Kidney (tissue), 13 donors: ENCODE measurements at regions not wholly inside any gene's neighbourhood (a gene's known extent, or its start where the extent isn't known, plus 50 kb on each side); places are given as distances from the start of the nearest gene placed in this dataset.

Experiments used
- DNase-seq, 5 donors: peaks; one replicate each; pipeline ENCODE4 v3.0.0-alpha.2; 2013 to 2020
- FAIRE-seq: peaks from 2 replicates; lab custom pipeline; 2012; peaks lifted over from hg19 to GRCh38; lab: Jason Lieb, UNC
- H3K27ac ChIP-seq, 2 donors: one replicate each; pipeline ENCODE4 v1.7.0; 2013; ENCODE audit warnings: low read depth in 2 of 2, low read length in 2 of 2, inconsistent platforms in 1 of 2
- H3K27me3 ChIP-seq: one replicate; pipeline ENCODE4 v1.7.1; 2013; ENCODE audit warnings: low read length, inconsistent platforms; ENCODE audit not compliant: control insufficient read depth, insufficient read depth
- H3K36me3 ChIP-seq, 3 donors: one replicate each; pipeline versions ENCODE4 v1.7.0 to v1.7.1; 2013; ENCODE audit warnings: low read length in 3 of 3, control low read depth in 1 of 3, inconsistent platforms in 1 of 3; ENCODE audit not compliant: insufficient read depth in 3 of 3, control insufficient read depth in 2 of 3
- H3K4me1 ChIP-seq, 3 donors: one replicate each; pipeline versions ENCODE4 v1.7.0 to v1.7.1; 2013; ENCODE audit warnings: low read length in 3 of 3, inconsistent platforms in 1 of 3, low read depth in 1 of 3; ENCODE audit not compliant: control insufficient read depth in 2 of 3, insufficient read depth in 2 of 3
- H3K4me3 ChIP-seq, 3 donors: one replicate each; pipeline versions ENCODE4 v1.7.0 to v1.8.1; 2013; ENCODE audit warnings: low read length in 3 of 3, control low read depth in 1 of 3, inconsistent platforms in 1 of 3
- H3K9ac ChIP-seq, 3 donors: one replicate each; pipeline versions ENCODE4 v1.7.0 to v1.7.1; 2013; ENCODE audit warnings: low read length in 3 of 3, control low read depth in 1 of 3, inconsistent platforms in 1 of 3
- H3K9me3 ChIP-seq, 3 donors: one replicate each; pipeline versions ENCODE4 v1.7.0 to v1.7.1; 2013; ENCODE audit warnings: low read length in 3 of 3, control low read depth in 1 of 3, inconsistent platforms in 1 of 3; ENCODE audit not compliant: control insufficient read depth in 2 of 3, insufficient read depth in 1 of 3
- intact Hi-C: fragments of 100-400 bp; cut with DNase I; formaldehyde crosslinking; loops from one replicate; pipeline ENCODE4 v1.11.1; 2022
- TF ChIP-seq, protein P1 (sequence below): IDR thresholded peaks from 3 replicates; pipeline ENCODE4 v1.5.1; 2012; ENCODE audit warnings: mild to moderate bottlenecking, moderate library complexity, borderline replicate concordance; ENCODE audit not compliant: insufficient read depth; ENCODE audit errors: extremely low read depth
- donor health status: control.
- donor health status: control.
- donor health status: control.
- donor health status: control.
- donor health status: control.
- donor health status: DM: yes; HTN: yes; CAD: no.
- donor health status: Normal renal cell carcinoma (clear cell type).

DNA sequence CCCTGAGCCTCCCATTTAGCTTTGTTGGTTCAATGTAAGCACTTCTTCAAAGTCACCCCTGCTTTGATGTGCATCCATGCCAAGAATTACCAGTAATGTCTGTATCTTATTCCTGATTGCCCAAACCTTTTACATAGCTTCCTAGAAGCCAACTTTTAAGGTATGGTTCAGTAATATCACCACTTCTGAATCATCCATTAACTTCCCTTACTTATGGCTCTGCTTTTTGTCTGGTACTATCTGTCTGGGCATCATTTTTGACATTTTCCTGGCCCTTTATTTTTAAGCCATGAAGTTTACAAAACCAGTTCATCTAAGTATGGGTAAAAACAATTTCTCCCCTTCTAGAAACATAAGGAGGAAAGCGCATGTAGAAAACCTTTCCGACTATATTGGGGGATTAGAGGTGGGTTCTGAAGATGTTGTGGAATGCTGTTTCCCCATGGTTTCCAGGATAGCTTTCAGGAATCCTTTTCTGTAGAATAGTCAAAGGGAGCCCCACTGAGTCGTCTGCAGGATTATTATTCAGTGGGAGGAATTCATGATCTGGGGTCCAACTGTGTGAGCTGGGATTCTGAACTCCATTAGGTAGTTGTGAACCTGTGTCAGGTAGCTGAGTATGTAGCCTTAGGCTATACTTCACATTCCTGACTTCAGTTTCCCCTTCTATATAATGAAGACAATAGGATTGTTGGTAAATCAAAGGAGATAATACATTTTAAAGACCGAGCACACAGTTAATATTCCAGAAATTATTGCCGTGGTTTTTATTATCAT is 163.8 kb downstream of the SUCLA2 start:
- no peaks in the 10 kb centered on the region for H3K36me3 ChIP-seq
- DNase-seq (no peak), FAIRE-seq (no peak)
- no peaks in the 10 kb centered on the region for H3K9me3 ChIP-seq
- intact Hi-C loops: no loop called here
- no peak overlapping the region for H3K4me3 ChIP-seq
- H3K9ac ChIP-seq: no peak overlapping the region
- H3K27ac ChIP-seq: no peak overlapping the region
- H3K4me1 ChIP-seq: no peaks in the 10 kb centered on the region
- TF ChIP-seq, protein P1, sequence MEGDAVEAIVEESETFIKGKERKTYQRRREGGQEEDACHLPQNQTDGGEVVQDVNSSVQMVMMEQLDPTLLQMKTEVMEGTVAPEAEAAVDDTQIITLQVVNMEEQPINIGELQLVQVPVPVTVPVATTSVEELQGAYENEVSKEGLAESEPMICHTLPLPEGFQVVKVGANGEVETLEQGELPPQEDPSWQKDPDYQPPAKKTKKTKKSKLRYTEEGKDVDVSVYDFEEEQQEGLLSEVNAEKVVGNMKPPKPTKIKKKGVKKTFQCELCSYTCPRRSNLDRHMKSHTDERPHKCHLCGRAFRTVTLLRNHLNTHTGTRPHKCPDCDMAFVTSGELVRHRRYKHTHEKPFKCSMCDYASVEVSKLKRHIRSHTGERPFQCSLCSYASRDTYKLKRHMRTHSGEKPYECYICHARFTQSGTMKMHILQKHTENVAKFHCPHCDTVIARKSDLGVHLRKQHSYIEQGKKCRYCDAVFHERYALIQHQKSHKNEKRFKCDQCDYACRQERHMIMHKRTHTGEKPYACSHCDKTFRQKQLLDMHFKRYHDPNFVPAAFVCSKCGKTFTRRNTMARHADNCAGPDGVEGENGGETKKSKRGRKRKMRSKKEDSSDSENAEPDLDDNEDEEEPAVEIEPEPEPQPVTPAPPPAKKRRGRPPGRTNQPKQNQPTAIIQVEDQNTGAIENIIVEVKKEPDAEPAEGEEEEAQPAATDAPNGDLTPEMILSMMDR: no peak
- H3K27me3 ChIP-seq: no peaks in the 10 kb centered on the region

DNA sequence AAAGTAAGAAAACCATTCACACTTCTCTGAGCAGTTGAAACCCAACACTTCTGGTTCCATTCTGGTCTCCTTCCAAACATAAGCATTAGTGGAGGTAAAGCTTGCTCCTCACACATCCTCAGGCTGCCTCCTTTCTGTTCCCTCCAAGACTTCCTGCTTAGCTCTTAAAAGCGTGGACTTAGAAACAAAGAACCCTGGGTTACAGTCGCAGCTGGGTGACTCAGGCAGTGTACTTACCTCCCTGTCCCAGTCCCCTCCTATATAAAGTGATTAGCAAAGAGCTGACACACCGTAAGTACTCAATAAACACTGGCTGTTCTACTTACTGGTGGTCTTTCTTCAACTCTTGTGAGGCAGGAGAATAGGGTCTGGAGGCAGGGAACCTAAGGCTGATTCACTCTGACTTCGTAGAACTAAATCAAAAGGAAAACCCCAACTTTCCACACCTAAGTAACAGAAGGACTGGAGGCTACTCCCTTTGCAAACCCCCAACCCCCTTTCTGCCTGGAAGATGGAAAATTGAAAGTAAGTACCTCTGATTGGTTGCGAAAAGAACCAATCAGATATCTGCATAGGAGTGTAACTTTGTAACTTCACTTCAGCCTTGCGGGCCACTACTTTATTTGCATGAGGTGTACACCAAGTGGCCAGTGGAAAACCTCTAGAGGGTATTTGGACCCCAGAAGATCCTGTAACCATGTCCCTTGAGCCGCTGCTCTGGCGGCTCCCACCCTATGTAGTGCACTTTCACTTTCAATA is 165.4 kb downstream of the SUCLA2 start:
- TF ChIP-seq, protein P1: no peak
- Histone ChIP-seq H3K27me3 (no peaks in the 10 kb centered on the region), H3K4me3 (no peak overlapping the region), H3K27ac (no peak overlapping the region), H3K9ac (no peak overlapping the region), H3K9me3 (no peaks in the 10 kb centered on the region), H3K4me1 (no peaks in the 10 kb centered on the region), H3K36me3 (no peaks in the 10 kb centered on the region)
- FAIRE-seq: no peak
- no peak for DNase-seq
- intact Hi-C loops: no loop called here

DNA sequence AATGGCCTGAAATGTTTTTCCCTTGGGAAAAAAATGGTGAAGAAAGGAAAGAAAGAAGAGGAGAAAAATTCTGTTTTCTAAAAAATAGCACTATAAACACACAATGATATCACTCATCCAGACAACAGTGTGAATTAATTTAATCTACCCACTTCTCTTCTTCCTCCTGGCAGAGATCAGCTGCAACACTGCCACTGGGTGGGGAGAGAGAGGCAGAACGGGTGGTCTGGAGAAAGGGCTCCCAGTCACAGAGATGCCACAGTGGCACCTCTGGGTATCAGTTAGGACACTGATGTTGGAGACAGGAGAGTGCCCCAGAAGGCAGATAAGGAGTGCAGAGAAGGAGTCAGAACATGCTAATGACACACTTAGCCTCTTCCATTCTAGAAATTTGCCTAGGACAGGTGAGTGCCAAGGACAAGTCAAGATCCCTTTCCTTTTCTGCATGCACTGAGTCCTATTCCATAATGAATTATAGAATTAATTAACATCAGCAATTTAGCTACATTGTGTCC is 168.6 kb downstream of the SUCLA2 start:
- TF ChIP-seq, protein P1: no peak
- Histone ChIP-seq H3K9ac (no peak overlapping the region), H3K27ac (no peak overlapping the region), H3K9me3 (no peaks in the 10 kb centered on the region), H3K36me3 (no peaks in the 10 kb centered on the region), H3K4me3 (no peak overlapping the region), H3K4me1 (no peaks in the 10 kb centered on the region), H3K27me3 (no peaks in the 10 kb centered on the region)
- DNase-seq (no peak), FAIRE-seq (no peak)
- intact Hi-C loops: no loop called here
